HTR-8/SVneo (cell line): ENCODE measurements at regions not wholly inside any gene's neighbourhood (a gene's known extent, or its start where the extent isn't known, plus 50 kb on each side); places are given as distances from the start of the nearest gene placed in this dataset.

Experiments
- DNase-seq: peaks from one replicate; pipeline ENCODE4 v3.0.0; 2011; ENCODE audit warnings: low spot score, mixed read lengths; ENCODE audit not compliant: insufficient read length
- FAIRE-seq: peaks from 2 replicates; lab custom pipeline; 2011; peaks lifted over from hg19 to GRCh38; lab: Jason Lieb, UNC

DNA sequence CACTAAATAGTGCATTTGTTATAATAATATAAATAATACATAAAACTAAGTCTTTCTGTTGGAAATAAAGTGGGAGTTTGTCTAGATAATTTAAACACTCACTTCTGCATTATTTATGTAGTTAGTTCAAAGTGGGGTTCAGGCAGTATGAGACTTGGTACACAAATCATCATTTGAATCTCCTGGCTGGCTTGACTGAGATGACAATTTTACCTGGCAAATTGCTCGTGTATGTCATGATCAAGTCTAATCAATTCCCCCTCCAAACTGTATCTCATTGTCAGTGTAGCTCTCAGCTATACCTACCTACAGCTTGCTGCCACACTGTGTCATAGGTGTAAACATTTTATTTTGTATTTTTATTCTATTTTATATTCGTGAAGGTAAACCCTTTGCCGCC lies 563.4 kb upstream of the TENM3 start:
- DNase-seq (no peak), FAIRE-seq (no peak)

DNA sequence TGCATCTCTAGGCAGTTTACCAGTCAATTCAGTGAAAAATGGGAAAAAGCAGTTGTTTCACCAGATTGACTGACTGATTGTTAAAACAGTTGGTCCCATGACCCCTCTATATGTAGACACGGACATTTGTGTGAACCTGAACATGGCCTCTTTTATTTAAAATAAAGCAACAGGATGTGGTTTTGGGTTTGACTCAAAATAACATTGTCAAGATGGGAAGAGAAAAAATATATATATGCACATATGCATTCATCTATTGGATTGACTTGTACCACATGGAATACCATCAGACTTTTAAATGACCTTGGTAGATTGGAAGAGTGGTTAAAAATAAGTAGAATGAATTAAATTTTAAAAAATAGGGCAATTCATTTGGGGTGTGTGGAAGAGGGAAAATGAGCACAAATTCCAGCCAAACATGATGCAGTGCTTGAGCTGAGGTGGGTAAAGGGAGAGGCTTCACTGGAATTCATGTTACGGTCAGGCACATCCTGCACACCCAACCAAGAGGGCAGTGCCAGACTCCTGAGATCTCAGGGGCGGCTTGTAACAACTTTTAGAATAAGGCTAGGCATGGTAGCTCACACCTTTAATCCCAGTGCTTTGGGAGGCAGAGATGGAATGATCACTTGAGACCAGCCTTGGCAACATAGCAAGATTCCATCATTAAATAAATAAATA lies 560.7 kb upstream of the TENM3 start:
- FAIRE-seq (no peak), DNase-seq (no peak)

DNA sequence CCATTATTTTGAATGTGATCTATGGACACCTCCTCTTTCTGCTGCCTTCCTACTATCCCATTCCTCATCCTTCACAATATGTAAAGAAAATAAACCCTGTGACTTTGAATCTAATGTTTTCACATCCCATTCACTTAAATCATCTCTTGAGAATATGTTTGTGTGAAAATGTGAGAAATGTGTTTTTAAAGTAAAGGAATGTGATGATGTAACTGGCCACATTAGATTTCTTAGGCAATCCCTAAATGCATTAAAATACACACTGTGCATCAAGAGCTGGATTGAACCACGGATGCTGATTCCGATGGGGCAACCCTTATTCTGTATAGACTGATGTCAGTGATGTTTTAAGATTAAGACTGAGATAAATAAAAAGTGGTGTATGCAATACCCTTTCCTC lies 558.9 kb upstream of the TENM3 start:
- FAIRE-seq (no peak), DNase-seq (no peak)

DNA sequence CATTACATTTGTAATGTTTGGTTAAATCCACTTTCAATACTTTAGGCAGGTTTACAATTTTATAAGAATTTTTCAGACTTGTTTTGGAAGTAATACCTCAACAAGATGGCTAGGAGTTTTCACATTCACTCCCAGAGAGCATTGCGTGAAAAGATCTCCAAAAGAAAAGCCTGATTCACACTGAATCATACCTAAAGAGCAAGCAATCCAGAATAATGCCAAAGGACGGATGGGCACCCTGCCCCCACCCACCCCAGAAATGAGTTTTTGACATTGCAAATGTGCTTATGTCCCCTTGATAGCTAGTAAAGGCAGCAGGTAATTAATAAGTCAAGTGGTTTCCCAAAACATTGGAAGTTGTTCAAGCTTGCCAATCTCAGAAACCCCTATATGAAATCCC lies 557.7 kb upstream of the TENM3 start:
- DNase-seq: no peak

DNA sequence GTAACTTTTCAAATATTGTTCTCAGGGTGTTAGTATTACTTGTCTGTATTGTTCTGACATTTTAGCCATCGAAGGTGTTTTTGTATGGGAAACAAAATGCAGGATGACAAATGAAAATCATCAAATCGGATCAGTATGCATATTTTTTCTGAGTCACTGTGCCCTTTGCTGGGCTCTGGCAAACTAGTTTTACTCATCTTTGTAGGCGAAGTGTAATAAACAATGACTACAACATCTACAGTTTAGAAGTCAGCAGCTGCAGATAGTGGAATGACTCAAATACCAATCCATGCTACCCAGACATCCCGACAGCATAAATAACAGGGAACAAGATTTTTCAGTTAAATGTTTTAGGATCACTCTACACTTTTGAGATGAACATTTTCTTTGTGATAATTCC lies 557.3 kb upstream of the TENM3 start:
- DNase-seq (peak; percentile 41), FAIRE-seq (peak; percentile 70)

More for the DNA sequence above, 557.7 kb upstream of the TENM3 start:
- FAIRE-seq: no peak

DNA sequence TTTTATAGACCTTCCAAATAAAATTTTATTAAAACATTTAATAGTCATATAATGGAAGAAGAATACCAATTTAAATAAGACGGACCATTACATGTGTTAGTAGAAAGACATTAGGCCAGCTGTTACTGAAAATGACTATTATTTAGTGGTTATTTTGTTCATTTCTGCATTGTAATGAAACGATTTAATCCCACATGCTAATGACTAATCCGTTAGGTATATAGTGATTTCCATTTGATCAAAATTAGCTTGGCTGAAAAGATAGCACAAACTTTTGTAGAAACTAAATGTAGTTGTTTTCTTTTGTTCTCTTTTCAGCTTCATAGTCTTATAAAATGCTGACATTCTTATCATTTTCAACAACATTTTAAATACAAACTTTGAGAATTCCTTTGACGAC lies 556.1 kb upstream of the TENM3 start:
- DNase-seq (no peak), FAIRE-seq (no peak)

DNA sequence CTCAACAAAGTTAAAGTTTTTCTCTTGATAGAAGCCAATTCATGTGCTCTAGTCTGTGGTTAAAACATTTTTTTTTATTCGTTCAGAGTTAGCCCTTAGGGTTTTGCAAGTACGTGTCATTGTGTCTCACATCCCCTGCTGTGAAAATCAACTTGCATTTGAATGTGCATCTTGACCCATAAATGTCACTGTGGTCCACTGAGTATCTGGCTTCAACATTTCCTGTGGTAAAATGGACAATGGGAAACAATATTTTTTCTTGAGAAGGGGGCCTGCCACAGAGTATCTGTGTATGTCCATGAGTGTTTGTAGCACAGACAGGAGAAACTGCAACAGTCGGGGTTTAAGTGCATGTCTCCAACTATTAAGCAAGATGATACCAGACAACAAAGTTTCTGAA lies 554.8 kb upstream of the TENM3 start:
- no peak for DNase-seq
- FAIRE-seq: peak; percentile 40

DNA sequence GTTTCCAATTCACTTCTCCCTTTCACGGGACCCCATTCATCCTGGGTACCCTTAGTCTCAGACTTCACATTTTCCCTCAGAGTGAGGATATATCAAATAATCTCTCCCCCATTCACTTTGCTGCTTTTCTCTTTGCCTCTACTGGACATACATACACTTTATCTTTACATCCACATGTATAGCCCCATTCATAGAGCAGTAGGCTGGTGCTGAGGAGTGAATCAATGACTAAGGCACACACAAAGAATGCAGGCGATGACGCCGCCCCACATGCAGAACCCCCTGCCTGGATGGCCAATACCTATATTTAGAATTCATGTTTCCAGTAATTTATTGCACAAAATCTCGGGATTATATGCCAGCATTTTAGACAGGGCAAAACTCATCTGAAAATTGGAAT lies 554.3 kb upstream of the TENM3 start:
- DNase-seq: no peak
- FAIRE-seq: peak; percentile 36

DNA sequence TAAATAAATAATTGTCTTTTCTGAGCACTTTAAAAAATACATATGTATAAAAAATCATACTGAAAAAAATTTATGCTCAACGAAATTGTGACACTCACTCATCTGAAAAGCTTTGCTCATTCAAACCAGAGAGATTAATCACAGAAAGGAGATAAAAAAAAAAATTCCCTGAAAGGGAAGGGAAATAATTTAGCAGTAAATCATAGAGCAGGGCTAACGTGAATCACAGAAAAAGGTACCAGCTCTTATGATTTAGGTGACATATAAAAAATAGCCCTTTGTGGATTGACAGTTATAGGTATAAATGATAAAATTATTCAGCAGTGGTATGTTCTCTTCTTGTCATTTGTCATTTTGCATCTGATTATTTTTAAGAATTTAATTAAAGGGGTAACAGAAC lies 552.7 kb upstream of the TENM3 start:
- FAIRE-seq (no peak), DNase-seq (no peak)

DNA sequence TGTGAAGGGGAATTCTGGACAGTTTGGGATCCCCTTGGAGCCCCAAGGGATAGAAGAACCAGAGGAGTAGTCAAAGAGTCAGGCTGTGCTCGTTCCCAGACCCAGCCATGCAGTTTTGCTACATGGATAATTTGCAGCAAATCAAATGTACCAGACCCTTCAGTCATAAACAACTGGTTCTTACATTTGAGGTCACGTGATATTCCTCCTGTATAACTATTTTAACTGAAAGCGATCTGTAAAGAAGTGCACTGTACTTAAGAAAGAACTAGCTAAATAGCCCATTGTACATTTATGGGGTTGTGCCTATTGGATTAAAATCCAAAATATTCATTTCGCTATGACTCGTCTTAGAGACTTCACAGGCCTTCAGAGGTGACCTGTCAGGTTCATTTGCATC lies 550.2 kb upstream of the TENM3 start:
- DNase-seq (no peak), FAIRE-seq (no peak)

DNA sequence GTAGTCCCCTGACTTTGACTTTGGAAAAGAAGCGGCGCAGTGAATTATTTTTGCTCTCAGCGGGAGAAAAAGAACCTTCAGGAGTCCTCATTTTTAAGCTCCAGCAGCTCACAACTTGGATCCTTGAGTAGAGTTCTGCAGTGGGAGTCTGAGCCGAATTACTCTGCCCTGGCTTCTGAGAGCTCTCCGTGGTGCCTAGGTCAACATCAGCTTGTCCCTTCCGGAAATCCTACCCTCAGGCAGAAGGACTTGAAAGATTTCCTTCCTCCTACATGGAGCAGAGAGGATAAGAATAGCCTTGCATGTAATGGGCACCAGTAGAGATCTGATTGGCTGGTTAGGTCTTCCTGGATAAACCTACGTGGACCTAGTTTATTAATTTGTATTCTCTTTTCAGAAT lies 549.7 kb upstream of the TENM3 start:
- no peak for DNase-seq
- no peak for FAIRE-seq

DNA sequence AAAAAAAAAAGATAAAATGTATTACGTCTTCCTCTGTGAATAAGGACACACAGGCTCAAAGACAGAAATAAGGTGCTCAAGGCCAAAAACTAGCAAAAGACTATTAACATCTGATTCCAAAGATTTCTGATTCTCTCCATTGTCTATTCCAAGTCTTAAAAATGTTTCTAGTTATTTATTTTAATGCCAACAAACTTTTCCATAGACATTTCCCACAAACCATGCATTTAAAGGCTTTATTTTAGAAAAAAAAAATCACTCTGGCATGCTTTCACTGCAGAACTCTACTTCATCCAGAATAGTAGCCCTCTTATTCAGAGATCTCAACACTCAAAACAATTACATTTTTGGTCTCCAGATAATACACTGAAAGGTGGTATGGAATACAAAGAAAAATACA lies 545.0 kb upstream of the TENM3 start:
- FAIRE-seq (no peak), DNase-seq (no peak)

DNA sequence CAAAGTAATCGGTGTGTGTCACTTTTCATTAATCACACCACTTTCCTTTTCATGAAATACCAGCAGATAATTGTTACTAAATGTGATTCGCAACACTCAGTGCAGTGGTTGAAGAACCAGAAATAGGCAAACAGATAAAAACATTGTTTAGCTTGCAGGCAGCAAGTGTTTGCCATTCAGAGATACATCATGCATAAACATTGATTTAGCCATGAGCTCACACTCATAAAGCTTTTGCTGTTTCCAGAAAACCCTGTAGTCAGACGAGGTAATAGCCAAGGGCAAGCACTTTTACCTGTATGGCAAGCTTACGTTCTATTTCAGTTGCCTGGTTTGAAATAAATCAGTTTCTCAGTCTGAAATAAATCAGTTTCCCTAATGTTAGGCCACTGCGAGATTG lies 542.0 kb upstream of the TENM3 start:
- FAIRE-seq: no peak

DNA sequence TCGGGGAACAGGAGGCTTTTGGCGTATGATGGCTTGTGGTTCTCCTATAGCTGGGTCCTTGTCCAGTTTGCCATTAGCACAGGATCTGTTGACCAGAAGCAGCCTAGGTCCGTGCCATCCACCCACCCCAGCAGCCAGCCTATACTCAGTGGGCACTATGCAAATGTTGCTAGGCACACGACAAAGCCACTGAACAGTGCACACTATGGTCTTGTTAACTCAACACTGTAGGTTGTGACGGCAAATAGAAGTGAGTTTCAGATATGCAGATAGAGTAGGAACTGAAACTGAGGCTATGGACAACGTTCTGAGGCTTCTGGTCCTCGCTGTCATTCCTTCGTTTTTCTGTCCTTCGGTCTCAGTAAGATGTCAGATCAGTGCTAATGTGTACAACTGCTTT lies 541.3 kb upstream of the TENM3 start:
- DNase-seq (no peak), FAIRE-seq (no peak)

More for the DNA sequence above, 542.0 kb upstream of the TENM3 start:
- no peak for DNase-seq

DNA sequence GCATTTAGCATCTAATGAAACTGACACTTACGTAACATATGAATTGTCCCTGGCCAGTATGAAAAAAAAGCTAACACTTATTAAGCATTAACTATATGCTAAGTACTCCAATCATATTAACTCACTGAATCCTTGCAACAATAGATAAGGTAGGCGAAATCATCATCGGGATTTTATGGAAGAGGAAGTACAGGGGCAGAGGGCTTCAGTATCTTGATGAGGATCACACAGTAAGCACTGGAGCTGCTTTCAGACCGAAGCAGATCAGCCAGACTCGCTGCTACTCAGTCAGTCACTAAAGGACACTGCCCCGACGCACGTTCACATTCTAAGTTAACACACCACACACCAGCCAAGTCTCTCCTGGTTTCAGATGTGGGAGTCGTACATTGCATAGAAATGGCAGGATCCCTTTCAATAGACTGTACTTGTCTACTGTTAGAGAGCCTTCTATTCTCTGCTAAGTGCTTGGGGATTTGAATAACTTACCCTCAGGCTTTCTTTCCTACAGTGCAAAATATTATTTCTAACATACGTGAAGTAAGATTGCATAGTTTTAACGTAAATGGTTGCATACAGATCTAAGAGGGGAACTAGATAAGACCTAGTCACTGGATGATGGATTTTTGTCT lies 540.2 kb upstream of the TENM3 start:
- DNase-seq: no peak
- no peak for FAIRE-seq

DNA sequence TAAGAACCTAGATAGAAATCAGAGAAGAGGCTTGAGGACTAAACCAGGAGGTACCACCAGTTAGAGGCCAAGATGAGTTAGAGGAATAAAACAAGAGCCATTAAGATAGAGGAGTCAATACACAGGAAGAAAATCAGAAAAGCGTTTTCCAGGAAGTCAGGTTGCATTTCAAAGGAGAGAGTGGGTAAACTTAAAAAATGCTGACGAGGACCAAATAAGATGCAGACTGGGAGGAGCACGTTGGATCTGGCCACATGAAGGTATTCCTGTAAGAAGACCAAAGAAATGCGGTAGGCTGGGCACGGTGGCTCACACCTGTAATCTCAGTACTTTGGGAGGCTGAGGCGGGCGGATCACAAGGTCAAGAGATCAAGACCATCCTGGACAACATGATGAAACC lies 533.1 kb upstream of the TENM3 start:
- no peak for DNase-seq
- FAIRE-seq: no peak

DNA sequence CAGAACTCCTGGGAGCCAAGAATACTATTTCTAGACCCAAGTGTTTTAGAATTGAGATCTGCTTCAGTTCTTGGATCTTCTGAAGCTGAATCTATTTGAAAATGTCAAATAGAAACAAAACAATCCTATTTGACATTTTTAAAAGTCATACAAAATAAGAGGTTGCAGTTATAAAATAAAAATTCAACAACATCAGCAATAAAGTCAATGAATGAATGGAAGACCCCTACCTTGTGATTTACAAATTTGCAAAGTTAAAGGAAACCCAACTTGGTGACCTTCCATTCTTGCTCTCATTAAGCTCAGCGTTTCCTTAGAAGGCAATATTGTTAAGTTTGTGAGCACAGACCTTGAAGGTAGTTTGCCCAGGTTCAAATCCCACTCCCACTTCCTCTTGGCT lies 531.8 kb upstream of the TENM3 start:
- no peak for FAIRE-seq
- no peak for DNase-seq

DNA sequence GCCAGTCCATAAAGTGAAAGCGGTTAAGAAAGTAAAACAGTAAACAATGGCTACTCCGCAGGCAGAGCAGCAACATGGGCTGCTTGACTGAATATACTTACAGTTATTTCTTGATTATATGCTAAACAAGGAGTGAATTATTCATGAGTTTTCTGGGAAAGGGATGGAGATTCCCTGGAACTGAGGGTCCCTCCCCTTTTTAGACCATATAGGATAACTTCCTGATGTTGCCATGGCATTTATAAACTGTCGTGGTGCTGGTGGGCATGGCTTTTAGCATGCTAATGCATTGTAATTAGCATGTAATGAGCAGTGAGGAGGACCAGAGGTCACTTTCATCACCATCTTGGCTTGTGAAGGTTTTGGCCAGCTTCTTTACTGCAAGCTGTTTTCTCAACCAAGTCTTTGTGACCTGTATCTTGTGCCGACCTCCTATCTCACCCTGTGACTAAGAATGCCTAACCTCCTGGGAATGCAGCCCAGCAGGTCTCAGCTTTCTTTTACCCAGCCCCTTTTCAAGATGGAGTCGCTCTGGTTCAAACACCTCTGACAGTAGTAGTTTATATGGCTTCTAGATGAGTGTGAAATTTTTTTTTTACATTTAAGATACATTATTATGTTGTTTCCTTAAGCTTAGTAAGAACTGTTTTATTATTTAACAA lies 514.8 kb upstream of the TENM3 start:
- FAIRE-seq (no peak), DNase-seq (no peak)

DNA sequence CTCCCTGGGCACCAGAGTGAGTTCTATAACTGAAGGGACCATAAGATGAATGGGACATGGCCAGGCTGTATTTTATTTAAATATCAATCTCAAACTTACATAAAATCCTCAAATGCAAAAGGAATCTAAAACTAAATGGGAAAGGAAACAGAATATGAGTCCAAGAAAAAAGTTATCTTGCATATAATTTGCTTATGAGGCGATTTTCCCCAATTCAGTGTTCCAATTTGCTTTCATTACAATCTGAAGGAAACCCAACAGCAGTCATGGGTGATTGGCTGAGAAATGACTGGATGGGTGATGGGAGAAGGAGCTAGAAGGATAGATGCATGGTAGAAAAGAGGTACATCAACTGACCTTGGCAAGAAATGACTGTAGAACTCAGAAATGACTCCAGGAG lies 511.3 kb upstream of the TENM3 start:
- FAIRE-seq (no peak), DNase-seq (no peak)

DNA sequence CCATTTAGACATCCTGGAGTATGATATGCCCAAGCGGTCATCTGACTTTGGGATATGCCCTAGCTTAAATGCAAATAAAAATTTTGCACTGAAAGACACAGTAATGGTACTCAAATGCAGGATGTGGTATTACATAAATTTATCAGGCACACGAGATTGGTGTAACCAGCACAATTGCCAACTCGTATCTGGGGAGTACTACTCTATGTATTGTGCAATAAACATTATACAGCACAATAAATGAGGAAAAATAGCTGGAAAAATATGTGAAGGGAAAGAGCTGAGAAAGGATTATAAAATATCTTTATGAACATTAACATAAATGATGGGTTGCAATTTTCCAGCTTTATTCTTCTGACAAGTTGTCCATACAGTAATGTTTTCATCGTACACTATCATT lies 505.5 kb upstream of the TENM3 start:
- DNase-seq (no peak), FAIRE-seq (no peak)

DNA sequence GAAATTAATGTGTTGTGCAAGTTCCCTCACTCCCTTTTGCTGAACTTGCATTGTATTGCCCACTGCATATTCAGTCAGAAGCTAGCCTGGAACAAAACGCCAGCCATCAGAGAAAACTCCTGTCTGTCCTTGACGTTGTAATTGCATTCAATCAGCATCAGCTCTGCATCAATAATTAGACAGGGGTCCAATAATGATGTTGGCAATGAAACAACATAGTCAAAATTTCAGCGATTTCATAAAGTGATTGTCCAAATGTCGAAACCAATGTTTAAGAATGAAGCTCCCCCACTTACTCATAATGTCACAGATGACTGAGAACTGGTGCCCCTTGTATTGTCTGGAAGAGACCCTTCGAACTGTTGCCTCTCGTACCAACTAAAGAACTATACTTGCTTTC lies 504.2 kb upstream of the TENM3 start:
- DNase-seq: no peak
- FAIRE-seq: no peak

DNA sequence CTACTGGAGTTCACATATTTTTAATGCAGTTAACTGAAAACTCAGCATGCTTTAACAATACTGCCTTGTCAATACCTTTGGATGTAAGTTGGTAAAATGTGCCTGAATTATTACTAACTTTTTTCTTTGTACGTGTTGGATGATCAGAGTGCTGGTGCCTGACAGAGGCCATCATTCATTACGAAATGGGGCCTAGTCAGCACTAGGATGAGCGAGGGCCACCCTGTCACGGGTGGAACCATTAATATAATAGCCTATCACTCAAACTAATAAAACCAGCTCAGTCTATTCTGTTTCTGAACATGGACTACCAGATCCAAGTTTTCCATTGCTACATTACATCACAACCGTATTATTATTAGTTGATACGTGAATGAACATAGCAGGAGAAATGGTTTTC lies 501.7 kb upstream of the TENM3 start:
- DNase-seq (no peak), FAIRE-seq (no peak)
